ENCODE measurements at regions not wholly inside any gene's neighbourhood (a gene's known extent, or its start where the extent isn't known, plus 50 kb on each side); places are given as distances from the start of the nearest gene placed in this dataset.

DNA sequence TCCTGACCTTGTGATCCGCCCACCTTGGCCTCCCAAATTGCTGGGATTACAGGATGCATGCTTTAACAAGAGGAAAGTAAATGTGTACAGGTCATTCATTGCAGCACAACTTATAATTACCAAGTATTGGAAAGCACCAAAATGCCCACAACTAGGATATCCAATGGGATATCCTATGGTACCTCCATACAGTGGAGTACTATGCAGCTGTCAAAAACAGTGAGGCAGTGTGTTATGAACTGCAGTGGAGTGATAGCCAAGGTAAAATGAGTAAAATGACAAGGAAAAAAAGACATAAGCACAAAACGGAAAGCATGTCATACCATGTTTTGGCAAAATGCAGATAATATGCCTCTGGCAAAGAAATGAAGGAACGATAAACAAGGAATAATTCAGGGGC lies 87.6 kb downstream of the FOXL1 start:
- TF ChIP-seq KAT7 (CRISPR knock-in tag; IDR thresholded peaks at IDR 0.05; ENCODE audit: borderline replicate concordance) (no peak), CREB1 (CRISPR knock-in tag; IDR thresholded peaks at IDR 0.05) (no peak), CTCF (IDR thresholded peaks at IDR 0.05) (no peak)
- TF ChIP-seq, protein P1, sequence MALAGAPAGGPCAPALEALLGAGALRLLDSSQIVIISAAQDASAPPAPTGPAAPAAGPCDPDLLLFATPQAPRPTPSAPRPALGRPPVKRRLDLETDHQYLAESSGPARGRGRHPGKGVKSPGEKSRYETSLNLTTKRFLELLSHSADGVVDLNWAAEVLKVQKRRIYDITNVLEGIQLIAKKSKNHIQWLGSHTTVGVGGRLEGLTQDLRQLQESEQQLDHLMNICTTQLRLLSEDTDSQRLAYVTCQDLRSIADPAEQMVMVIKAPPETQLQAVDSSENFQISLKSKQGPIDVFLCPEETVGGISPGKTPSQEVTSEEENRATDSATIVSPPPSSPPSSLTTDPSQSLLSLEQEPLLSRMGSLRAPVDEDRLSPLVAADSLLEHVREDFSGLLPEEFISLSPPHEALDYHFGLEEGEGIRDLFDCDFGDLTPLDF (CRISPR knock-in tag; IDR thresholded peaks at IDR 0.05), result no peak
